Stomach (tissue), 4 donors: ENCODE measurements at regions not wholly inside any gene's neighbourhood (a gene's known extent, or its start where the extent isn't known, plus 50 kb on each side); places are given as distances from the start of the nearest gene placed in this dataset.

Experiments used
- POLR2A ChIP-seq, 4 donors: fragments of 450-650 bp; IDR thresholded peaks; one replicate each; pipeline ENCODE4 v1.6.1; 2016; ENCODE audit warnings: antibody characterized with exemption in 4 of 4, control low read depth in 2 of 4, mild to moderate bottlenecking in 1 of 4, moderate library complexity in 1 of 4
- POLR2AphosphoS5 ChIP-seq, 3 donors: sonication (generic); formaldehyde crosslinking; IDR thresholded peaks; one replicate each; pipeline ENCODE4 v1.6.1; 2016; ENCODE audit warnings: antibody characterized with exemption in 3 of 3
- TF ChIP-seq, protein P1 (sequence below), 7 experiments: fragments of 450-650 bp in 4 of 7; fragments of 200-600 bp in 3 of 7; sonication (generic) in 3 of 7; IDR thresholded peaks; one replicate each; pipeline ENCODE4 v1.5.1; 2016 to 2019; ENCODE audit warnings: antibody characterized with exemption in 7 of 7, control low read depth in 2 of 7, mild to moderate bottlenecking in 1 of 7

GRCh38 chr15:81966631-81967030 lies 79.2 kb downstream of the MEX3B start:
- TF ChIP-seq, protein P1, sequence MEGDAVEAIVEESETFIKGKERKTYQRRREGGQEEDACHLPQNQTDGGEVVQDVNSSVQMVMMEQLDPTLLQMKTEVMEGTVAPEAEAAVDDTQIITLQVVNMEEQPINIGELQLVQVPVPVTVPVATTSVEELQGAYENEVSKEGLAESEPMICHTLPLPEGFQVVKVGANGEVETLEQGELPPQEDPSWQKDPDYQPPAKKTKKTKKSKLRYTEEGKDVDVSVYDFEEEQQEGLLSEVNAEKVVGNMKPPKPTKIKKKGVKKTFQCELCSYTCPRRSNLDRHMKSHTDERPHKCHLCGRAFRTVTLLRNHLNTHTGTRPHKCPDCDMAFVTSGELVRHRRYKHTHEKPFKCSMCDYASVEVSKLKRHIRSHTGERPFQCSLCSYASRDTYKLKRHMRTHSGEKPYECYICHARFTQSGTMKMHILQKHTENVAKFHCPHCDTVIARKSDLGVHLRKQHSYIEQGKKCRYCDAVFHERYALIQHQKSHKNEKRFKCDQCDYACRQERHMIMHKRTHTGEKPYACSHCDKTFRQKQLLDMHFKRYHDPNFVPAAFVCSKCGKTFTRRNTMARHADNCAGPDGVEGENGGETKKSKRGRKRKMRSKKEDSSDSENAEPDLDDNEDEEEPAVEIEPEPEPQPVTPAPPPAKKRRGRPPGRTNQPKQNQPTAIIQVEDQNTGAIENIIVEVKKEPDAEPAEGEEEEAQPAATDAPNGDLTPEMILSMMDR (IDR thresholded peaks at IDR 0.05) = no peak
- TF ChIP-seq POLR2A (IDR thresholded peaks at IDR 0.05) = no peak
- no peak for TF ChIP-seq POLR2AphosphoS5 (IDR thresholded peaks at IDR 0.05)
